ENCODE measurements at regions not wholly inside any gene's neighbourhood (a gene's known extent, or its start where the extent isn't known, plus 50 kb on each side); places are given as distances from the start of the nearest gene placed in this dataset.

DNA sequence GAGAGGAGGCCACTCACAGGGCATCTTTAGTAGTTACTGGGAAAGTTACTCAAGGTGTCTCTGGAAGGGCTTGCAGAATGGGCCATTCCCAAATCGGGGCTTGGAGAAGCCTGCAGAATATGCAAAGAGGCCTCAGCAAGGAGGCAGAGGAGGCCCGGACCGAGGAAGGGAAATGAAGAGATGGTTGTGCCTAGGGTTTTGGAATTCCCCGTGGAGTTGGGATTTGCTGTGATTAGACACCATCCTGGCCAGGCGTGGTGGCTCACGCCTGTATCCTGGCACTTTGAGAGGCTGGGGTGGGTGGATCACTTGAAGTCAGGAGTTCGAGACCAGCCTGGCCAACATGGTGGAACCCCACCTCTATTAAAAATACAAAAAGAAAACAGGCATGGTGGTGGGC, 193.0 kb downstream of the IRF8 start:
- peaks cover 47% of the 10 kb centered on the region for H3K27me3 Mint-ChIP-seq (ENCODE audit: low read depth, poor library complexity)
- no peaks in the 10 kb centered on the region for H3K36me3 Mint-ChIP-seq (ENCODE audit: low read depth)
- DNase-seq: no peak
- H3K27ac Mint-ChIP-seq: no peak overlapping the region
- H3K4me3 Mint-ChIP-seq: no peak overlapping the region
- TF ChIP-seq CTCF (IDR thresholded peaks at IDR 0.05): no peak
- H3K4me1 Mint-ChIP-seq: peaks cover 35% of the 10 kb centered on the region
- peaks cover 8% of the 10 kb centered on the region for H3K9me3 Mint-ChIP-seq

DNA sequence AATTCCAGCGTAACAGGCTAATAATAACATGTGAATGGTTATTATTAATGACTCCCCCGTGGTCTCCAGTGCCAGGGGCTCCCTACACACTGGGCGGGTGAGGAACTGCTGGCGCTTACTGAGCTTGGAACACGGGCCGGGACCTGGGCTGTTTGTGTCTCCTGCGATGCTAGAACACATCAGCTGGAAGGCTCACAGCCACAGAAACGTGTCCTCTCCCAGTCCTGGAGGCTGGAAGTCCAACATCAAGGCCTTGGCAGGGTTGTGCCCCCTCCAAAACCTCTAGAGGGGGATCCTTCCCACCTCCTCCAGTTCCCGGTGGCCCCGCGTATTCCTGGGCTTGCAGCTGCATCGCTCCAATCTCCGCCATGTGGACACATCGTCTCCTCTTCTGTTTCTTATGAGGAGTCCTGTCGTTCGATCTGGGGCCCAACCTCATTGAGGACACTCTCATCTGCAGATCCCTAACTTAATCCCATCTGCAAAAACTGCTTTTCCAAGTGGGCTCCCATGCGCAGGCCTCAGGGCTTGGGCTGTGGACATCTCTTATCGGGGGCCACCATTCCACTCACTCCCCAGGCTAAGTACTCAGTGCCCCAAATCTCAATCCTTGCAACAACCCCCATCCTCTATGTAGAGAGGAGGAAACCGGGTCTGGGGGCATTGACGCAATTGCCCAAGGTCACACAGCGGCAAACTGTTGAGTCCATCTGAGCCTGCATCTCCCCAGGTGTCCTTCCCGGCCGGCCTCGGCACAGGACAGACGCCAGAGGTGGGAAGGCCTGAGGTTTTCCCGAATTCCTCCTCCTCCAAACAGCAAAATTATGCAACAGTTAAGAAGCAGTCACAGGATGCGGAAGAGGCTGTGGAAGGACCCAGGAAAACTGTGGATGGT, 193.9 kb downstream of the IRF8 start:
- Mint-ChIP-seq H3K27ac (no peak overlapping the region), H3K4me1 (peaks cover 27% of the 10 kb centered on the region), H3K36me3 (ENCODE audit: low read depth) (no peaks in the 10 kb centered on the region), H3K27me3 (ENCODE audit: low read depth, poor library complexity) (peaks cover 42% of the 10 kb centered on the region), H3K4me3 (no peak overlapping the region), H3K9me3 (peaks cover 10% of the 10 kb centered on the region)
- TF ChIP-seq CTCF (IDR thresholded peaks at IDR 0.05): no peak
- no peak for DNase-seq

DNA sequence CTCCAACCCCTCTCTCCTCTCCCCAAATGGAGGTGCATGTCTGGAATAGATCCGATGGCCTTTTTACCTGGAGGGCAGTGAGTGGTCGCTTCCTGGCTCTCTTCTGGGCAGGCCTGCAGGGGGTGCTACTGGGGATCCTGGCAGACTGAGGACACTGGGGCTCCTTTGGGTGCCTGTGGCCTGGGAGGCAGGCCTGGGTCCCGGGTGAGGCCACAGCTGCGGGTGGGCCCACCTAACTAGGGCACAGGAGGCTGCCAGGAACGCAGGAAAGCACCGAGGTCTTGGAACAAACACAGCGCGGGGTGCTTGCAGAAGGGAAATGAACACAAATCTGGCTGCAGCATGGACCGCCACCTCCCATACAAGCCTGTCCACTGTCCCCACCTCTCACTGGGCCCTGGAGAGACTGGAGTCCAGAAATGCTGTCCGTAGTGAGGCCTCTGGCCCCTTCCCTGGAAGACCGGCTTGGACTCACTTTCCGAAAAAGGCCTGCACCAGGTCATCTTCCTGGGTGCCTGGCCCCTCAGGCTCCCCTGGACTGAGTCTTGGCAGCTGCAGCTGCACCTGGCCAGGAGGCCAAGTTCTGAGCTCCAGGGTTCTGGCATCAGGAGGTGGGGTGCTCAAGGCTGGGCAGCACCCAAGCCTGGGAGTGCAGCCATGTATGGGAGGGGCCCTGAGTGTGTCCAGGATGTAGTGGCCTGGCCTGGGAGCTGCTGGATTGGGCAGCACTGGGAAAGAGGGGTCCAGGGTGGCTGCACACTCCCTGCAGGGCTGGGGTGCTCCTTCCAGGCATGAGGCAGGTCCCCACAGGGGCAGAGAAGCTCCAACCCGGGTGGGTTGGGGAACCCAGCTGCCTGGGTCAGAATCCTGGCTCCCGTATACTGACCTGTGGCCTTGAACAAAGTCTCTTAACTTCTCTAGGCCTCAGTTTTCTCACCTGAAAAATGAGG, 195.1 kb downstream of the IRF8 start:
- no peak for TF ChIP-seq CTCF (IDR thresholded peaks at IDR 0.05)
- no peak for DNase-seq
- Mint-ChIP-seq H3K9me3 (peaks cover 16% of the 10 kb centered on the region), H3K36me3 (ENCODE audit: low read depth) (no peaks in the 10 kb centered on the region), H3K27ac (no peak overlapping the region), H3K27me3 (ENCODE audit: low read depth, poor library complexity) (peaks cover 41% of the 10 kb centered on the region), H3K4me1 (peaks cover 24% of the 10 kb centered on the region), H3K4me3 (no peak overlapping the region)

- Mint-ChIP-seq H3K4me1 (peaks cover 24% of the 10 kb centered on the region), H3K9me3 (peaks cover 16% of the 10 kb centered on the region), H3K27me3 (ENCODE audit: low read depth, poor library complexity) (peaks cover 41% of the 10 kb centered on the region), H3K27ac (no peak overlapping the region), H3K4me3 (no peak overlapping the region), H3K36me3 (ENCODE audit: low read depth) (no peaks in the 10 kb centered on the region)
- no peak for DNase-seq
- no peak for TF ChIP-seq CTCF (IDR thresholded peaks at IDR 0.05)
Measured at GRCh38 chr16:86095131-86095752, 196.3 kb downstream of the IRF8 start.

- DNase-seq: no peak
- Mint-ChIP-seq H3K27me3 (ENCODE audit: low read depth, poor library complexity) (peaks cover 41% of the 10 kb centered on the region), H3K9me3 (peaks cover 16% of the 10 kb centered on the region), H3K4me3 (no peak overlapping the region), H3K36me3 (ENCODE audit: low read depth) (no peaks in the 10 kb centered on the region), H3K4me1 (peaks cover 24% of the 10 kb centered on the region), H3K27ac (peak overlapping the region; percentile 7)
- no peak for TF ChIP-seq CTCF (IDR thresholded peaks at IDR 0.05)
Measured at GRCh38 chr16:86095906-86096485, 197.0 kb downstream of the IRF8 start.

Data from nephron progenitor cell (in vitro differentiated cells).